ENCODE measurements at regions not wholly inside any gene's neighbourhood (a gene's known extent, or its start where the extent isn't known, plus 50 kb on each side); places are given as distances from the start of the nearest gene placed in this dataset.
A peak's percentile ranks its signal among the peaks of the same experiment; 100 is the strongest.

DNA sequence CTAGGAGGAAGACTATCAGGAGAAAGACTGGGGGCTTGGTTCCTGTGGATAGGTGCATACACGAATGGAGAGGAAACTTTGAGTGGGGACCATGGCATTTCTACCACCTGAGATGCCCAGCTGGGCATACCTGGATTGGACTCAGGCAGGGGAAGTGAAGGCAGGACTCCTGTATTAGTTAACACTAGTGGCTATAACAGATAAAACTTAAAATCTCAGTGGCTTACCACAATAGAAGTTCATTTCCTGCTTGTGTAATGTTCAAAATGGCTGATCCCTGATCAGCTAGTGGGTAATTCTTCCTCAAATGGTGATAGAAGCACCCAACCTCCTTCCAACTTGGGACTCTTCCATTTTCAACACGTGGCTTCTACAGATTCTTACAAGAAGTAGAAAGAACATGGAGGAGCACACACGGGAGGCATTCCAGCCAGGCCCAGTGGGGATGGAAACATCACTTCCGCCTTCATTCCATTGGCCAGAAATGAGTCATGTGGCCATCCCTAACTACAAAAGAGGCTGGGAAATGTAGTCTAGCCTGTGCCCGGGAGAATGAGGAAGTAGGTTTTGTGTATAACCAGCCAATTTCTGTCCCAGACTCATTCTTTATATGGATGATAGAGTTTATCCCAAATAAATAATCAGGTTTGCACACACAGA is 112.1 kb downstream of the UTP18 start:
- no peak overlapping the region for H3K4me3 ChIP-seq (ENCODE audit: low read depth, low read length)

DNA sequence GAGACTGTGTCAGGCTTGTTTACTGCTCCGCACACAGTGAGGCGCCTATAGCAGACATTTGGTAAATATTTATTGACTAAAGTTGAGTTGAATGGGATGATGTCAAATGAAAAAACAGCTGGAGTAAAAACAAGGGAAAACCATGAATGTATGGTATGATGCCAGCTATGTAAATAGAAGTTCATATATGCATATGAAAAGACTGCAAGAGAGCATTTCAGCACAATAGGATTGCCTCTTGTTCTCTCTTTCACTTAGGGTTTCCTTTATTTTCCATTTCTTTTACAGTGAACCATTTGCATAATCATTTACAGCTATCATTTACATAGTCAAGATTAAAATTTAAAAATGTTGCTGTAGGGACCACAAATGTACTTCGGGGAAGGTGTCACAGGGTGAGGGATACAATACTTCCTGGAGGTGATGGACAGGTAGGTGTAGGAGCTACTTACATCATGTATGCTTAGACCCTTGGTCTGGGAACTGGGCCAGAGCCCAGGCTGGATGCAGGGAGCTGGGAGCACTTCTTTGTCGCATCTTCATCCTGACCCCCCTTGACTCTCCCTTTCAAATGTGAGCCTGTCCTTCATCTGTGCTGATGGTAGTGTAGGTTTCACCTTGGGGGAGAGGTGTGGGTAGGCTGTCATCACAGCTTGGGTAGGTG is 113.3 kb downstream of the UTP18 start:
- no peak for TF ChIP-seq CTCF (IDR thresholded peaks at IDR 0.05; ENCODE audit: insufficient read depth, low read depth, low read length)
- no peak for DNase-seq (ENCODE audit: low read depth)
- no peak overlapping the region for H3K4me3 ChIP-seq (ENCODE audit: low read depth, low read length)

More for the DNA sequence above, 112.1 kb downstream of the UTP18 start:
- peak; percentile 17 for DNase-seq (ENCODE audit: low read depth)
- TF ChIP-seq CTCF (IDR thresholded peaks at IDR 0.05; ENCODE audit: insufficient read depth, low read depth, low read length) = no peak

DNA sequence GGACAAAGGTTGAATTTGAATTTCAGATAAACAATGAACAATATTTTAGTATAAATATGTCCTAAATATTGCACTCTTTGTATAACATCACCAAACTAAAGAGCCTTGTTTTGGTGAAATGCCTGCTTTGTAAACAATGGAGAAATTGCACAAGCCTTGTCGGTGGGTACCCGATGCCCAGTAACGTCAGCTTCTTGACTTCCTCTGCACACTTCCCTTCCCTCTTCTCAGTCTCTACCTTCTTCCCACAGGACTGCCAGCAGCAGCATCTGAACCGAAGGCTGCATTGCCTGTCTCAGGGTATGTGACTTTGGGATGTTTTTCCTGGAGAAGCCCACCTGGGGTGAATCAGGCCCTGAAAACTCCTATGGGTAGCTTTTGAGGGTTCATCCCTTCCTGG is 113.9 kb downstream of the UTP18 start:
- TF ChIP-seq CTCF (IDR thresholded peaks at IDR 0.05; ENCODE audit: insufficient read depth, low read depth, low read length) = no peak
- no peak overlapping the region for H3K4me3 ChIP-seq (ENCODE audit: low read depth, low read length)
- DNase-seq (ENCODE audit: low read depth) = no peak

DNA sequence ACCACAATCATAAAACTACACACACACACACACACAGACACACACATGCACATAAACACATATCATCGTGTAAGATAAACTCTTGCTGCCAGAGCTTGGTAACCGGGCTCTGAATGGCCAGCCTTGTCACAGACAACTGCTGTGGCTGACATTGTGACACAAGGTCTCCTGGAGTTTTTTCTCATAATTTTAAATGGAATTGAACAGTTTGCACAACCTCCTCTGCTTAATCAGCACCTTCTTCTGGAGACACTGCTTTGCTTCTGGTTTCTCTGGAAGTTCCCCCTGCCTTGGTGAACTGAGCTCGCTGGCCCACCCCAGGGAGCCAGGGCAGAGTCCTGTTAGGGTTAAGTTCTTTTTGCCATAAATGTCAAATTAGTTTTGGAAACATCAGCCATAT is 115.4 kb downstream of the UTP18 start:
- DNase-seq (ENCODE audit: low read depth) = no peak
- no peak for TF ChIP-seq CTCF (IDR thresholded peaks at IDR 0.05; ENCODE audit: insufficient read depth, low read depth, low read length)
- H3K4me3 ChIP-seq (ENCODE audit: low read depth, low read length) = no peak overlapping the region

GRCh38 chr17:51376739-51377138 is 116.4 kb downstream of the UTP18 start:
- no peak overlapping the region for H3K4me3 ChIP-seq (ENCODE audit: low read depth, low read length)
- no peak for DNase-seq (ENCODE audit: low read depth)
- no peak for TF ChIP-seq CTCF (IDR thresholded peaks at IDR 0.05; ENCODE audit: insufficient read depth, low read depth, low read length)

GRCh38 chr17:51381262-51381661 is 120.9 kb downstream of the UTP18 start:
- no peak for DNase-seq (ENCODE audit: low read depth)
- no peak for TF ChIP-seq CTCF (IDR thresholded peaks at IDR 0.05; ENCODE audit: insufficient read depth, low read depth, low read length)

More at GRCh38 chr17:51381262-51381661, 120.9 kb downstream of the UTP18 start:
- no peak overlapping the region for H3K4me3 ChIP-seq (ENCODE audit: low read depth, low read length)
